MM.1S (cell line): ENCODE measurements at regions not wholly inside any gene's neighbourhood (a gene's known extent, or its start where the extent isn't known, plus 50 kb on each side); places are given as distances from the start of the nearest gene placed in this dataset.

ENCODE experiments used
- DNase-seq: peaks from one replicate; pipeline ENCODE4 v3.0.0-alpha.2; 2015
- H2AFZ ChIP-seq: fragments of 300-600 bp; sonication (generic); 2 replicates; pipeline ENCODE4 v1.6.0; 2016; ENCODE audit warnings: antibody characterized with exemption, low read length
- H3F3A ChIP-seq: fragments of 300-600 bp; sonication (generic); 2 replicates; pipeline ENCODE4 v1.6.1; 2016; ENCODE audit warnings: mild to moderate bottlenecking, antibody characterized with exemption, low read length, moderate library complexity, mixed read lengths; ENCODE audit not compliant: insufficient read depth
- H3K27ac ChIP-seq: fragments of 300-600 bp; sonication (generic); 2 replicates; pipeline ENCODE4 v1.5.1; 2016; ENCODE audit warnings: mild to moderate bottlenecking, low read length
- H3K27me3 ChIP-seq: fragments of 300-600 bp; sonication (generic); replicated peaks from 2 replicates; pipeline ENCODE4 v1.6.0; 2016; ENCODE audit warnings: low read length; ENCODE audit not compliant: insufficient read depth
- H3K36me3 ChIP-seq: fragments of 300-600 bp; sonication (generic); replicated peaks from 2 replicates; pipeline ENCODE4 v1.6.1; 2016; ENCODE audit warnings: mild to moderate bottlenecking, low read length, mixed read lengths; ENCODE audit not compliant: insufficient read depth
- H3K4me1 ChIP-seq: fragments of 300-600 bp; sonication (generic); 2 replicates; pipeline ENCODE4 v1.6.1; 2016; ENCODE audit warnings: low read length, mixed read lengths
- H3K4me2 ChIP-seq: fragments of 300-600 bp; sonication (generic); 2 replicates; pipeline ENCODE4 v1.6.0; 2016; ENCODE audit warnings: low read depth, low read length
- H3K4me3 ChIP-seq: fragments of 300-600 bp; sonication (generic); 2 replicates; pipeline ENCODE4 v1.5.1; 2016; ENCODE audit warnings: low read length, mixed read lengths
- H3K79me2 ChIP-seq: fragments of 300-600 bp; sonication (generic); 2 replicates; pipeline ENCODE4 v1.6.1; 2016; ENCODE audit warnings: mixed run types, low read length, mixed read lengths
- H3K9ac ChIP-seq: fragments of 300-600 bp; sonication (generic); 2 replicates; pipeline ENCODE4 v1.6.1; 2016; ENCODE audit warnings: low read length, mixed read lengths
- H3K9me2 ChIP-seq: fragments of 300-600 bp; sonication (generic); replicated peaks from 2 replicates; pipeline ENCODE4 v1.6.1; 2016; ENCODE audit warnings: mild to moderate bottlenecking, low read length, mixed read lengths; ENCODE audit not compliant: insufficient read depth
- H3K9me3 ChIP-seq: fragments of 300-600 bp; sonication (generic); replicated peaks from 2 replicates; pipeline ENCODE4 v1.6.1; 2016; ENCODE audit warnings: mild to moderate bottlenecking, low read length, mixed read lengths; ENCODE audit not compliant: insufficient read depth
- H4K20me1 ChIP-seq: fragments of 300-600 bp; sonication (generic); 2 replicates; pipeline ENCODE4 v1.6.1; 2016; ENCODE audit warnings: mild to moderate bottlenecking, low read length, moderate library complexity, mixed read lengths; ENCODE audit not compliant: insufficient read depth
- CTCF ChIP-seq: fragments of 300-600 bp; sonication (generic); IDR thresholded peaks from 2 replicates; pipeline ENCODE4 v1.5.1; 2016; ENCODE audit warnings: antibody characterized with exemption, low read length, mixed read lengths
- EZH2 ChIP-seq: fragments of 300-600 bp; sonication (generic); optimal IDR thresholded peaks from 2 replicates; pipeline ENCODE3; 2017; ENCODE audit warnings: low read depth, mild to moderate bottlenecking, antibody characterized with exemption, low read length, mixed read lengths
- EZH2phosphoT487 ChIP-seq: fragments of 300-600 bp; sonication (generic); IDR thresholded peaks from 2 replicates; pipeline ENCODE4 v1.6.1; 2018; ENCODE audit warnings: antibody characterized with exemption, low read length

- no peaks in the 10 kb centered on the region for H3K4me1 ChIP-seq
- no peak overlapping the region for H3K4me2 ChIP-seq
- H3K27me3 ChIP-seq, result no peaks in the 10 kb centered on the region
- H2AFZ ChIP-seq, result no peak overlapping the region
- H3K27ac ChIP-seq, result no peak overlapping the region
- H3K79me2 ChIP-seq, result no peaks in the 10 kb centered on the region
- no peaks in the 10 kb centered on the region for H3K9me2 ChIP-seq
- TF ChIP-seq EZH2phosphoT487, result no peak
- no peak for TF ChIP-seq CTCF
- no peak for TF ChIP-seq EZH2
- no peaks in the 10 kb centered on the region for H3K9me3 ChIP-seq
- DNase-seq, result no peak
- H4K20me1 ChIP-seq, result no peaks in the 10 kb centered on the region
- H3F3A ChIP-seq, result no peaks in the 10 kb centered on the region
- H3K9ac ChIP-seq, result no peak overlapping the region
- H3K36me3 ChIP-seq, result no peaks in the 10 kb centered on the region
- no peak overlapping the region for H3K4me3 ChIP-seq
These were observed 400.9 kb upstream of the MCTP2 start for GRCh38 chr15:93830221-93831080.

GRCh38 chr15:93829115-93829870, 402.1 kb upstream of the MCTP2 start:
- Histone ChIP-seq H3K9ac (no peak overlapping the region), H3K36me3 (no peaks in the 10 kb centered on the region), H2AFZ (no peak overlapping the region), H3K27me3 (no peaks in the 10 kb centered on the region), H3K4me1 (no peaks in the 10 kb centered on the region), H3K27ac (no peak overlapping the region), H3K4me3 (no peak overlapping the region), H3K9me3 (no peaks in the 10 kb centered on the region), H4K20me1 (no peaks in the 10 kb centered on the region), H3K9me2 (no peaks in the 10 kb centered on the region), H3K4me2 (no peak overlapping the region), H3K79me2 (no peaks in the 10 kb centered on the region), H3F3A (no peaks in the 10 kb centered on the region)
- TF ChIP-seq EZH2, result no peak
- no peak for TF ChIP-seq CTCF
- TF ChIP-seq EZH2phosphoT487, result no peak
- no peak for DNase-seq

- Histone ChIP-seq H3K79me2 (no peaks in the 10 kb centered on the region), H4K20me1 (no peaks in the 10 kb centered on the region), H3K4me2 (no peak overlapping the region), H3K27ac (no peak overlapping the region), H3K4me3 (no peak overlapping the region), H3K4me1 (no peaks in the 10 kb centered on the region), H2AFZ (no peak overlapping the region), H3K36me3 (no peaks in the 10 kb centered on the region), H3K9ac (no peak overlapping the region), H3K27me3 (no peaks in the 10 kb centered on the region), H3K9me3 (no peaks in the 10 kb centered on the region), H3F3A (no peaks in the 10 kb centered on the region), H3K9me2 (no peaks in the 10 kb centered on the region)
- no peak for DNase-seq
- no peak for TF ChIP-seq EZH2phosphoT487
- no peak for TF ChIP-seq EZH2
- TF ChIP-seq CTCF, result no peak
These were observed 404.6 kb upstream of the MCTP2 start for GRCh38 chr15:93826790-93827189.
